GM18499 (cell line): ENCODE measurements at regions not wholly inside any gene's neighbourhood (a gene's known extent, or its start where the extent isn't known, plus 50 kb on each side); places are given as distances from the start of the nearest gene placed in this dataset.

Experiments
- ATAC-seq: cut with Tn5 transposase; IDR thresholded peaks from one replicate; pipeline ENCODE4 v1.9.1; 2021; ENCODE audit warnings: moderate number of reproducible peaks; ENCODE audit not compliant: insufficient read depth, unreplicated experiment

GRCh38 chr5:90000351-90000750, 409.2 kb downstream of the CETN3 start:
- no peak for ATAC-seq

DNA sequence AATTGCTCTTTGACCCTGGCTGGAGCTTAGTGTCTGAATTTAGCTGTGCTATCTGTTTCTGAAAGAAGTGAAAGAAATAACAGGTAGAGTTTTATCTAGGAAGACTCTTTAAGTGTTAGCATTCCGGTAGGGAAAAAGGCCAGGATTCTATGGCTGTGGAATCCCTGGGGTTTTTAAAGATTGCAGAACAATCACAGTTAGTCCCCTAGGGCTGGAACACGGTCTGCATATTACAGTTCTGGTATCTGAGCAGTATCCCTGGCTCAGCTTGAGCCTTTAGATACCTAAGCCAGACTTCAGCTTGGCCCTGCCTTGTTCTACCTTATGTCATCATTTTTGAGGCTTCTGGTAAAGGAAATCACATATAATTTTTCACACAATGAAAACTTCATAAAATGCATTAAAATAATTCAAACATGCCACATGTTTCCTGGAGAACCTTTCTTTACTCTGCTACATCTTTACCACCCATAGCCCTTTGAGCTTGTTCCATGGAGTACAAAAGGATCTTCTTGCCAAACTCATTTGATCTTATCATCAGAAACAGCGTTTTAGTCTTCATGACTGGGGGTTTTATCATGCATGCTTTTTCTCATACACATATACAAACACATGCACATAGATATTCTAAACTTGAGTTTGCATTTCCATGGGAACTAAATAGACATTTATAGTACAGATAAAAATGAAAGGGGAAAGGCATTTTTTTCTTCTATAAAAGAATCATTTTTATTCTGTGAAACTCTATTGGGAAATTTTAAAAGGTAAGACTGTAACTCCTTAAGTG, 410.8 kb downstream of the CETN3 start:
- no peak for ATAC-seq

DNA sequence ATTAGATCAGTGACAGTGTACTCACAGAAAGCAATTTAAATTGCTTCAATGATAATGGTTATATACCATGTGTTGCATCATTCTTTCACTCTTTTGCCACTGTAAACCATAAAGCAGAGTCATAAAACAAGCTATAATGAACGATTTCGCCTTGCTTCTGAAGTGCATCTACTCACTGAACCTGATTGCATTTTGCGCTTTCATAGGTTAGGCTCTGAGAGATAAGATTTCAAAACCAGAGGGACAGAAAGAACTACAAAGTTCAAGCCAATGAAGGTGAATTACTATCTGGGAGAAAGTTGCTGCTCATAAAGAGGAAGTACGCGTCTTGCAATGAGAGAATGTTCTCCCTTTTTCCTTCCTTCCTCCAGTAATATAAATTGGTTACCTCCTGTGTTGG, 412.7 kb downstream of the CETN3 start:
- ATAC-seq = no peak

- ATAC-seq = no peak
Observed at GRCh38 chr5:89996335-89996734, 413.2 kb downstream of the CETN3 start.

DNA sequence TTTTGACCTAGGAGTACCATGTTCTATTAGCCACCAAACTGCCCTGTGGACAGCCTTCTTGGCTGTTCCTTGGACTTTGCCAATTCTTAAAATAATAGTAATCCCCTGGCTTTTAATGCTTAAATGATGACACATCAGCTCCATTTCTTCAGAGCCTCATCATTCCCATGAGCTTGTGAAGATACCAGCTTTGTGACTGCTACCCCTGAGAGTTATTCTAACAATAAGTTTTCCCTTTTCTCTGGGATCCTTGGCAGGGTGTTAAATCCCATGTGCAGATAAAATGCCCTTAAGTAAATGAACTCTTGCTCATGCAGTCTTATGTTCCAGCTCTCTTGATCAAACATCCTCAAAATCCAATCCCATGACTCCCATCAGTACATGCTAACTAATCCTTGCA, 415.3 kb downstream of the CETN3 start:
- ATAC-seq = no peak

DNA sequence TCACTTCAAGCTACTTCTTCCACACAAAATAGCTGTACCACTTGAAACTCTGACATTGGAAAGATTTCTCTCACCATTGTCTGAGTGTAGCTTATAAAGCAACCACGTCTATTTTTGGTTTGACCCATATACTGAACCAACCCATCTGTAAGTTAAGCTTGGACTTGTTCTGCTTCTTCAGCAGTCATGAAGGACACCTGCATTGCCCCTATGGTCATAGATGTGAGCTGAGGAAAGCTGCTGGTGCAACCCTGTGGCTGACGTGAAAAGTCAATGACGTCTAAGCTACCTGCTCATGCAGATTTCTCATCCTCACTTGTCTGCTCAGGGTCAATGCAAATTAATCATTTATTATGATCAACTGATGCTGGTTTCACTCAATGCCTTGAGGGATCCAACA, 417.4 kb downstream of the CETN3 start:
- ATAC-seq = no peak

DNA sequence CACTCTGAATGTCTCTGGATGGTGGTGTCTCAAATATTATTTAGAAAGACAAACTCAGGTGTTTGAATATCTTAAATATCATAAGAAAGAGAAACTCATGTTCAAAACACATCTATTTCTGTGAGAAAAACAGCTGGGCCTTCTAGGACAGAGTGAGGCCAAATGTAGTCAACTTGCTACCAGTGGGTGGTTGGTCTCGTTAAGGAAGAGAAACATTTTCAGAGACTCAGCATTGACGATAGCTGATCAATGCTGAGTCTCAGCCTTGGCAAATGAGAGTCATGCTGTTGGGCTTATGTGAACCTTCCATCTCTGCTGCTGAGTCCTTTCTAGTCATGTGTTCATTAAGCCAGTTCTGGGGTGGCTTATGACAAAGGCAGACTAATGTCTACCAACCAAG, 418.0 kb downstream of the CETN3 start:
- no peak for ATAC-seq

- ATAC-seq = no peak
Observed at GRCh38 chr5:89989776-89990175, 419.8 kb downstream of the CETN3 start.

DNA sequence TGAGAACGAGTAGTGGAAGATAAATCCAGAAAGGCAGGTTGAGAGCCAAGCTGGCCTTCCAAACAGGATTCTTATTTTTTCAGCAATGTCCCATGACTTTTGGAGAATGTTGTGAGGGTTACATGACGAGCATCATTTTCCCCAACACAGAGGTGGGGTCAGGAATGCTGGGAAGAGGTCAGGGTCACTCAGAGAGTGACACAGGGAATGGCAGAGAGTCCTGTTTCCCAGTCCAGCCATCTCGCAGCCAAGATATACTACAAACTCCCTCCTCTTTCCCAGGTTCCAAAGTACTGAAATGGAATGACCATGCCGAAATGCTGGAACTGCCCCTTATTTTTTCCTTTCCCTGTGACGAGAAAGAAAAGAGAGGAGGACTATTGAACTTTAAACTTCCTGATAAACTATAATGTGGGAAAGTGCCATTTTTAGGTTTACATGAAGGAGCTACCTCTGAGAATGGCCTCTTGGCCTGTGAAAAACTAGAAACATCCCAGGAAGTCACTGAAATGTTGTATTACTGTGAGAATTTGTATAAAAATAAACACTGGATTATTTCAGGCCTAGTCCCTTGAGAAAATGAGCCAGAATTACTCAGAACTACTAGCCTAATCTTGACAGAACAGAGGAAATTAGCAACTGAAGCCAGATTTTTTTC, 420.4 kb downstream of the CETN3 start:
- no peak for ATAC-seq

DNA sequence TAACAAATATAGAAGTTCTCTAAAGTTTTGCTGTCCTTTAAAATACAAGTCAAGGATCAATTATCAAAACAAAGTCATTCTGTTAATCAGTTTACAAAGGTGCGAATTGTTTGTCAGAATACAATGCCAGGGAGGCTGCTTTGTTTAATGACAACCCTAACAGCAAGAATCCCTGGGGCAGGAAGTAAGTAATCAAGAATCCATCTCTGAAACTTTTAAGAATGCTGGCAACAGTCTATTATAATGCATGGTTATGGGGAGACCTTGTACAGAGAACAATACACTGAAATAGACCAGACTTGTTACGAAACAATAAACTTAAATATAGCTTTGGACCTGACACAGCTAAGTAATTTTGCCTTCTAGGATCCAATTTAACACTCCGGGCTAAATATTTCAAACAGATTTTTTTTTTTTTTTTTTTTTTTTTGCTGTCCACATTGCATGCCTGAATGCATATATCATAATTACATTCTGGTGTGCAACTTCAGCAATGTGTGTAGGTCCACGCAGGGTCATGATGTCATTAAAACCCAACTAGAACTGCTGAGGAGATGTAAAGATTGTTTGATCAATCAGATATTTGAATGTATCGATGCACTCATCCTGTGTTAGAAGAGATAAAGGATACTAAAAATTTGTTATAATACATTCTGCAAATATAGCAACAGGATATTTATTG, 421.3 kb downstream of the CETN3 start:
- ATAC-seq = no peak

- no peak for ATAC-seq
Observed at GRCh38 chr5:89983216-89983615, 426.3 kb downstream of the CETN3 start.

- ATAC-seq = no peak
Observed at GRCh38 chr5:89981878-89982773, 427.4 kb downstream of the CETN3 start.

DNA sequence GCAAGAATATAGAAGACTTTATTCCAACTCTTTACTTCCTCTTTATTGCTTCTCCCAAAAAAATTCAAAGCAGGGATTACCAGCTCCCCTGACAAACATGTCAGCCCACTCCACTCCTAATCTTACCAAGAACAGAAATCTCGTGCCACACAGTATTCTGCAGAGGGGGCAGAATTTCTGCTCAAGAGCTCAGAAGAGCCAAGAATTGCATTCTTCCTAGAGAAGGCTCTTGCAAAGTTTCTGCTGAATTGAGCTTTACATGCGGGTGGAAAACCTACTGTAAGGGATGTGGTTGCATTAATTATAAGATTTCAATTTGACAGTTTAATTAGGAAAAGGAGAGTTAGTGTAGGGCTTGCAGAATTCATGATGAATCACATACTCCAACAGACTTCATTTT, 428.5 kb downstream of the CETN3 start:
- no peak for ATAC-seq

DNA sequence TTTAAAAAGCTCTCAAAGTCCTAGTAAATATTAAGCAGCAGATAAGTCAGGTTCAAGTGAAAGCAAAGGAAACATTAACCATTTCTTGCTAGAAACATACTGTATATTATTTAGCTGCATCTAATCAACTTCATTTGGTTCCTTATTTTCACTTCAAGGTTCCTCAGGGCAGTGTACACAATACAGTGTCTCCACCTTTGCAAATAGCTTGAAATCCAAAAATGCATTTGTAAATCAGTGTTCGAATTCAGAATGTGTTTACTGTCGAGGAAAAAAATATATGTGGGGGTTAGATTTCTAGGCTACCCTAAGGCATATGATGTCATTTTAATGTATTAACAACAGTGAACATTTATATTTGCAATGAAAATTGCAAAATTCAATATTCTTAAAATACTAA, 436.0 kb downstream of the CETN3 start:
- no peak for ATAC-seq

DNA sequence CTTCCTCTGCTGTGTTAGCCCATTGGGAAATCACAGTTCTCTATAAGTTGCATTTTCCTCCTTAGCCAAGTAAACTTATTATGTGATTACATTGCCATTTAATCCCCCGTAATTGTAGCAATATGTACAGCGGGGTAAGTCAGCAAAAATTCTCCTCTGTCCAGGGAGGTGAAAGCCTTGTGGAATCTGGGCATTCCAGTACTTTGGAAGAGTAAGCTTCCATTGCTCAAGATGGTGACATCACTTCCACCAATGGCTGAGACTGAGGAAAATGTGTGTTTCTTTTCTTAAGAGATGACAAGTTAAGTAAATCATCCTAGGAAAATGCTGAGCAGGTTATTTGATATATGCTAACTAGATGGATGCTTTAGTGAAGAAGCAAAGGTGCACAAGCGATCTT, 436.7 kb downstream of the CETN3 start:
- no peak for ATAC-seq

DNA sequence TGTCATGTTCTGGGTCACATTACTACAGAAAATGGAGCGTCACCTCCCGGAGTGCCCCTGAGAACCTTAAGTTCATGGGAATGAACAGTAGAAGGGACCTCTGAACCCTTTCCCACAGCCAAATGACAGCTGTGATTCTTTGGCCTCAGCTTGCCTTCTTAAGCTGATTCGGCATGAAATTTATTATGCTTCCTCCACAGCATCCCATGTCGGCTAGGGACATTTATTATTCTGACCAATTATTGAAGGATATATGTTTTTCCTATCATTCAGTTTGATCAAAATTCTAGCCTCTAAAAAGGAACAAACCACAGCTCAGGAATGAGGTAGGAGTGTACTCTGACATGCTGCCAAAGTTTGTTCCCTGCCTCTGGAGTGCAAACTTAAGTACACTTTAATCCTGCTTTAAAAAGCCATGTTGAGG, 440.6 kb downstream of the CETN3 start:
- no peak for ATAC-seq

- no peak for ATAC-seq
Observed at GRCh38 chr5:89967771-89968444, 441.6 kb downstream of the CETN3 start.

DNA sequence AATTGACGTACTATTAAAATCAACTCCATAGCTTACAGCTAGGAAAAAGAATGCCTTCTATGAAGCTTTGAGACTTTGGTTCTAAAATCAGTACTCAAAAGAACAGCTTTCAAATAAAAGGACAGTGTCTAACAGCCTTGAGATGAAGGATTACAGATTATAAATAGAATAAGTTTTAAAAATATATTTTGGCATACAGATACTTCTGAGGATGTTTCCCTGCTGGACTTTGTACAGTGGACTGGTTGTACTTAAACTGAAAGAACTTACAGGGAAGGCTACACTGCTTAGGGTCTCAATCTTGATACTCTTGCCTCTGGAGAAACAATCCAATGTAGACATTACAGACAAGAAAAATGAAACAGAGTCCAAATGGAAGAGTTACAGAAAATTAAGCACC, 452.7 kb downstream of the CETN3 start:
- no peak for ATAC-seq

- ATAC-seq = no peak
Observed at GRCh38 chr5:89954916-89955315, 454.6 kb downstream of the CETN3 start.

- no peak for ATAC-seq
Observed at GRCh38 chr5:89951876-89952275, 457.7 kb downstream of the CETN3 start.
